ENCODE measurements at regions not wholly inside any gene's neighbourhood (a gene's known extent, or its start where the extent isn't known, plus 50 kb on each side); places are given as distances from the start of the nearest gene placed in this dataset.
"Not testable (repeated sequence)": the region's sequence is repeated elsewhere in the genome, so short reads cannot be mapped to it uniquely, and the experiment has no call there.

GRCh38 chr9:22170556-22170955 lies 161.5 kb upstream of the CDKN2B start:
- DNase-seq (ENCODE audit: low spot score): no peak

GRCh38 chr9:22170990-22171670 lies 162.0 kb upstream of the CDKN2B start:
- no peak for DNase-seq (ENCODE audit: low spot score)

- DNase-seq (ENCODE audit: low spot score): no peak
These were observed 162.6 kb upstream of the CDKN2B start for GRCh38 chr9:22171691-22172090.

- no peak for DNase-seq (ENCODE audit: low spot score)
These were observed 164.8 kb upstream of the CDKN2B start for GRCh38 chr9:22173908-22174307.

GRCh38 chr9:22175972-22176545 lies 167.0 kb upstream of the CDKN2B start:
- DNase-seq (ENCODE audit: low spot score): no peak

GRCh38 chr9:22181021-22181420 lies 171.9 kb upstream of the CDKN2B start:
- not testable (repeated sequence) for DNase-seq (ENCODE audit: low spot score)

GRCh38 chr9:22189471-22189870 lies 180.4 kb upstream of the CDKN2B start:
- DNase-seq (ENCODE audit: low spot score): no peak

GRCh38 chr9:22197000-22197399 lies 187.9 kb upstream of the CDKN2B start:
- not testable (repeated sequence) for DNase-seq (ENCODE audit: low spot score)

- no peak for DNase-seq (ENCODE audit: low spot score)
These were observed 189.6 kb upstream of the CDKN2B start for GRCh38 chr9:22198681-22199080.

GRCh38 chr9:22201256-22201655 lies 192.2 kb upstream of the CDKN2B start:
- no peak for DNase-seq (ENCODE audit: low spot score)

- no peak for DNase-seq (ENCODE audit: low spot score)
These were observed 194.4 kb upstream of the CDKN2B start for GRCh38 chr9:22203371-22204138.

GRCh38 chr9:22204240-22204639 lies 195.1 kb upstream of the CDKN2B start:
- DNase-seq (ENCODE audit: low spot score): no peak

GRCh38 chr9:22206833-22207232 lies 197.7 kb upstream of the CDKN2B start:
- no peak for DNase-seq (ENCODE audit: low spot score)

- DNase-seq (ENCODE audit: low spot score): no peak
These were observed 199.9 kb upstream of the CDKN2B start for GRCh38 chr9:22208846-22209585.

GRCh38 chr9:22210262-22210661 lies 201.2 kb upstream of the CDKN2B start:
- no peak for DNase-seq (ENCODE audit: low spot score)

- DNase-seq (ENCODE audit: low spot score): no peak
These were observed 201.8 kb upstream of the CDKN2B start for GRCh38 chr9:22210936-22211335.

GRCh38 chr9:22211588-22212360 lies 202.7 kb upstream of the CDKN2B start:
- DNase-seq (ENCODE audit: low spot score): no peak

GRCh38 chr9:22214021-22214420 lies 204.9 kb upstream of the CDKN2B start:
- DNase-seq (ENCODE audit: low spot score): no peak

- DNase-seq (ENCODE audit: low spot score): no peak
These were observed 205.5 kb upstream of the CDKN2B start for GRCh38 chr9:22214497-22215031.

- DNase-seq (ENCODE audit: low spot score): no peak
These were observed 206.4 kb upstream of the CDKN2B start for GRCh38 chr9:22215521-22215920.

- DNase-seq (ENCODE audit: low spot score): no peak
These were observed 207.6 kb upstream of the CDKN2B start for GRCh38 chr9:22216730-22217172.

Measured in CD4-positive, alpha-beta T cell treated with Interleukin-6 at 100 ng/mL for 8 hours (primary cell).